ENCODE measurements at regions not wholly inside any gene's neighbourhood (a gene's known extent, or its start where the extent isn't known, plus 50 kb on each side); places are given as distances from the start of the nearest gene placed in this dataset.

DNA sequence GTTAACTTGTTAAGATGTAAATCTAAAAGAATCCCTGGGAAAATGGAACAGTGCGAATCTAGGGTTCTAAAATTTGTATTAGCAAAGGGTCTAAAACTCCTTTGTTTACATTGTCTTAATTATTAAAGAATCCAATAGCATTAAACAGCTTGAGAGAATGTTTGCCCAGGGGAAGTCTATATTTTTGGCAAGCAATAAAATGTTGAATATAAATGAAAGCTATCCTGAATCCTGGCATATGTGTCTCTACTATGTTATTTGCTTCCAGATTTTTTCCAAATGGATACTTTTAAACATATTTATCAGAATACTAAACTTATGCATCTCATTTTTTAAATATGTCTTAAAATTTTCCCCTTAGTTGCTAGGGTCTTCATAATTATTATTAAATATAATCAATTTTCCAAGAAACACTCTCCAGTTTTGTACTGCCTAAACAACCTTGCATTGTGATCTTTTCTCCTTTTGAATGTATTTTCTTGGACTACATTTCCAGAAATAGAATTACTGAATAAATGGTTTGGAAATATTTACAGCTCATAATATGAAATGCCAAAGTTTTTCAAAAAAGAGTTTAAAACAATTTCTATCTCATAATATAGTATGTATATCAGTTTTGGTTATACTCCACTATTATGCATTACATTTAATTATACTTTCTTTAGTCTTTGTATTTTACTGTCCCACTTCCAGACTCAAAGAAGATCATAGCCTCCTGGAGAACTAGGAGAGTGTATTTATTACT lies 304.8 kb downstream of the USP25 start:
- Histone ChIP-seq H3K9me3 (ENCODE audit: control insufficient read depth in 4 of 4, insufficient read depth in 3 of 4, low read length in 3 of 4) (no peaks in the 10 kb centered on the region), H3K9ac (ENCODE audit: insufficient read depth in 1 of 2, low read length in 2 of 2) (no peak overlapping the region), H3K4me3 (no peak overlapping the region), H3K27me3 (ENCODE audit: control insufficient read depth in 3 of 3, insufficient read depth in 3 of 3, low read length in 2 of 3) (no peaks in the 10 kb centered on the region), H3K27ac (ENCODE audit: low read depth in 1 of 2, low read length in 1 of 2) (no peak overlapping the region), H3K4me1 (ENCODE audit: control insufficient read depth in 5 of 5, insufficient read depth in 5 of 5, low read length in 5 of 5) (peaks cover 0 to 4% (median 0%) of the 10 kb centered on the region in 5 donors), H3K36me3 (ENCODE audit: control insufficient read depth in 4 of 4, insufficient read depth in 4 of 4, low read length in 4 of 4) (no peaks in the 10 kb centered on the region)
- DNase-seq: no peak
- TF ChIP-seq, protein P1, sequence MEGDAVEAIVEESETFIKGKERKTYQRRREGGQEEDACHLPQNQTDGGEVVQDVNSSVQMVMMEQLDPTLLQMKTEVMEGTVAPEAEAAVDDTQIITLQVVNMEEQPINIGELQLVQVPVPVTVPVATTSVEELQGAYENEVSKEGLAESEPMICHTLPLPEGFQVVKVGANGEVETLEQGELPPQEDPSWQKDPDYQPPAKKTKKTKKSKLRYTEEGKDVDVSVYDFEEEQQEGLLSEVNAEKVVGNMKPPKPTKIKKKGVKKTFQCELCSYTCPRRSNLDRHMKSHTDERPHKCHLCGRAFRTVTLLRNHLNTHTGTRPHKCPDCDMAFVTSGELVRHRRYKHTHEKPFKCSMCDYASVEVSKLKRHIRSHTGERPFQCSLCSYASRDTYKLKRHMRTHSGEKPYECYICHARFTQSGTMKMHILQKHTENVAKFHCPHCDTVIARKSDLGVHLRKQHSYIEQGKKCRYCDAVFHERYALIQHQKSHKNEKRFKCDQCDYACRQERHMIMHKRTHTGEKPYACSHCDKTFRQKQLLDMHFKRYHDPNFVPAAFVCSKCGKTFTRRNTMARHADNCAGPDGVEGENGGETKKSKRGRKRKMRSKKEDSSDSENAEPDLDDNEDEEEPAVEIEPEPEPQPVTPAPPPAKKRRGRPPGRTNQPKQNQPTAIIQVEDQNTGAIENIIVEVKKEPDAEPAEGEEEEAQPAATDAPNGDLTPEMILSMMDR (IDR thresholded peaks at IDR 0.05; ENCODE audit: control extremely low read depth, extremely low read depth): no peak
- 0 to 27% methylated on average over 1 of the region's 1 CpG for WGBS, 2 donors
- ATAC-seq (ENCODE audit: insufficient read depth, low FRiP score): no peak

DNA sequence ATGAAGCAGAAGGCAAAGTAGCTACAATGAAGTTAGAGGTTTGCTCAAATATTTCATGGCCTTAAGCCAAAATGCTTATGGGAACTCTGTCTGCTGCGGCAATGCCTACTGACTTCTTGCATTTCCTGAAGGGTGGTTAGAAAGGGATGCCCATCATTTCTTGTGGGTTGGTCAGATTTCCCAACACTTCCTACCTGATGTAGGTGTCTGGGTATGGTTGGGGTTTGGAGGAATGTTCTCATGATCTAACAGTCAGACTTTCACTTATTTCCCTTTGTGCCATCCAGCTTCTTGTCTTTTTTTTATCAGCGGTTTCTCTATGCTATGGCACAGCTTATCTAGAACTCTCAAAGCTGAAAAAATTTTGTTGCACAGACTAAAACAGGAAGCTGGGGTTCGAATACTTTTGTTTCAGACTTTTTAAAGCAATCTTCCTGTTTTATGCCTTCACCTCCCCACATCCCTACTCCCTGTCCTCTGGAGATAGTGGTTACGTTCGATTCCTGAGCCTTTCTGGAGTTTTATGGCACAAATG lies 307.7 kb downstream of the USP25 start:
- no peaks in the 10 kb centered on the region for H3K9me3 ChIP-seq (ENCODE audit: control insufficient read depth in 4 of 4, insufficient read depth in 3 of 4, low read length in 3 of 4)
- H3K27me3 ChIP-seq (ENCODE audit: control insufficient read depth in 3 of 3, insufficient read depth in 3 of 3, low read length in 2 of 3): no peaks in the 10 kb centered on the region
- no peak for ATAC-seq (ENCODE audit: insufficient read depth, low FRiP score)
- no peak overlapping the region for H3K27ac ChIP-seq (ENCODE audit: low read depth in 1 of 2, low read length in 1 of 2)
- TF ChIP-seq, protein P1 (IDR thresholded peaks at IDR 0.05; ENCODE audit: control extremely low read depth, extremely low read depth): no peak
- WGBS, 2 donors: 27 to 48% methylated on average over 5 of the region's 5 CpGs
- no peak overlapping the region for H3K9ac ChIP-seq (ENCODE audit: insufficient read depth in 1 of 2, low read length in 2 of 2)
- no peaks in the 10 kb centered on the region for H3K36me3 ChIP-seq (ENCODE audit: control insufficient read depth in 4 of 4, insufficient read depth in 4 of 4, low read length in 4 of 4)
- no peak overlapping the region for H3K4me3 ChIP-seq
- no peak for DNase-seq
- H3K4me1 ChIP-seq (ENCODE audit: control insufficient read depth in 5 of 5, insufficient read depth in 5 of 5, low read length in 5 of 5): peaks cover 0 to 4% (median 0%) of the 10 kb centered on the region in 5 donors

DNA sequence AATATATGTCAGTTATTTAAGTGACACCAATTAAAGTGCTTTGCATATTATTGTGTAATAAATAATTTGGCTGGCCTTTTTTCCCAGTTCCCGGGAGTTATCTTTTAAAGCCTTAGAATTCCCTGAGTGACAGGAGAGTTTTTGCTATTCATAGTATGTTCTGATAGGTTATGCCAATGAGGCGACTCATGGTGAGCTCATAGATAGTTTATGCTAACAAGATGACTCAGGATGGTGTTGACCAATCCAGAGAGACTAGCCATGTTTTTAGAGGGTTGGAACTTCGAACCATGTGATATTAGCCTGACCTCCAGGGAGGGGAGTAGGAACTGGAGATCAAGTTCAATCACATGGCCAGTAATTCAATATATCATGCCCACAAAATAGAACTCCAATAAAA lies 310.8 kb downstream of the USP25 start:
- no peaks in the 10 kb centered on the region for H3K4me1 ChIP-seq (ENCODE audit: control insufficient read depth in 5 of 5, insufficient read depth in 5 of 5, low read length in 5 of 5)
- 89 to 91% methylated on average over 3 of the region's 3 CpGs for whole genome bisulfite sequencing, 2 donors
- no peaks in the 10 kb centered on the region for H3K27me3 ChIP-seq (ENCODE audit: control insufficient read depth in 3 of 3, insufficient read depth in 3 of 3, low read length in 2 of 3)

More for the DNA sequence above, 310.8 kb downstream of the USP25 start:
- ATAC-seq (ENCODE audit: insufficient read depth, low FRiP score) (no peak), DNase-seq (no peak)
- Histone ChIP-seq H3K36me3 (ENCODE audit: control insufficient read depth in 4 of 4, insufficient read depth in 4 of 4, low read length in 4 of 4) (no peaks in the 10 kb centered on the region), H3K9me3 (ENCODE audit: control insufficient read depth in 4 of 4, insufficient read depth in 3 of 4, low read length in 3 of 4) (no peaks in the 10 kb centered on the region), H3K9ac (ENCODE audit: insufficient read depth in 1 of 2, low read length in 2 of 2) (no peak overlapping the region), H3K4me3 (no peak overlapping the region), H3K27ac (ENCODE audit: low read depth in 1 of 2, low read length in 1 of 2) (no peak overlapping the region)
- TF ChIP-seq, protein P1 (IDR thresholded peaks at IDR 0.05; ENCODE audit: control extremely low read depth, extremely low read depth): no peak

Data from lung (tissue), 11 donors.